HG03103 (cell line): ENCODE measurements at regions not wholly inside any gene's neighbourhood (a gene's known extent, or its start where the extent isn't known, plus 50 kb on each side); places are given as distances from the start of the nearest gene placed in this dataset.

ENCODE experiments used
- ATAC-seq: cut with Tn5 transposase; IDR thresholded peaks from one replicate; pipeline ENCODE4 v1.9.1; 2021; ENCODE audit warnings: low read depth; ENCODE audit not compliant: unreplicated experiment

- peak; percentile 94 for ATAC-seq
Observed at GRCh38 chr18:26621161-26622026, 73.0 kb upstream of the KCTD1 start.

- no peak for ATAC-seq
Observed at GRCh38 chr18:26619350-26619749, 71.0 kb upstream of the KCTD1 start.

- ATAC-seq, result no peak
Observed at GRCh38 chr18:26618135-26618534, 69.8 kb upstream of the KCTD1 start.

GRCh38 chr18:26617151-26617554 is 68.8 kb upstream of the KCTD1 start:
- ATAC-seq, result no peak

- ATAC-seq, result no peak
Observed at GRCh38 chr18:26614374-26614773, 66.0 kb upstream of the KCTD1 start.
